ENCODE measurements at regions not wholly inside any gene's neighbourhood (a gene's known extent, or its start where the extent isn't known, plus 50 kb on each side); places are given as distances from the start of the nearest gene placed in this dataset.

DNA sequence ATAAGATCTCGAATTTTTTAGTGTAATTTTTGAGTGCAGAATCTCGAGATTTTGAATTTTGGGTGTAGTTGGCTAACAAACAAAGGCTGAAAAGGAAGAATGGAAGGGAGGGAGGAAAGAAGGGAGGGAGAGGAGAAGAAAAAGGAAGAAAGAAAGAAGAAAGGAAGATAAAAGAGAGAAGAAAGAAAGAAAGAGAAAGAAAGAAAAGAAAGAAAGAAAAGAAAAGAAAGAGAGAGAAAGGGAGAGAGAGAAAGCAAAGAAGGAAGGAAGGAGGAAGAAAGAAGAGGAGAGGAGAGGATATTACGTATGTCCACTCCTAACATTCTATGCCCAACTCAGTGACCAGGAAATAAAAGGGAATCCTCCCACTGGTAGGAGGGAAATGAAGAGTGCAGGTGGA, 169.6 kb downstream of the TBXT start:
- ChIA-PET POLR2A (ENCODE audit: unreplicated experiment) (no interaction called here), CTCF (no interaction called here)
- no peaks in the 10 kb centered on the region for H3K9me3 ChIP-seq (ENCODE audit: control insufficient read depth, insufficient read depth, low read length)
- no peaks in the 10 kb centered on the region for H3K27me3 ChIP-seq (ENCODE audit: control insufficient read depth, insufficient read depth, low read length)
- no peak overlapping the region for H3K23ac ChIP-seq (ENCODE audit: low read depth, low read length)
- TF ChIP-seq RCOR1 (IDR thresholded peaks at IDR 0.05; ENCODE audit: insufficient replicate concordance, low read length) (no peak), RFX5 (IDR thresholded peaks at IDR 0.05; ENCODE audit: low read depth, low read length) (no peak), MAFK (IDR thresholded peaks at IDR 0.05; ENCODE audit: low read depth, low read length) (no peak), NFE2L2 (IDR thresholded peaks at IDR 0.05; ENCODE audit: low read depth, low read length) (no peak), RAD21 (IDR thresholded peaks at IDR 0.05; ENCODE audit: low read length) (no peak), FOS (IDR thresholded peaks at IDR 0.05; ENCODE audit: low read depth, low read length) (no peak), MXI1 (IDR thresholded peaks at IDR 0.05; ENCODE audit: borderline replicate concordance, low read depth, low read length) (no peak), SMC3 (IDR thresholded peaks at IDR 0.05; ENCODE audit: low read depth, low read length) (no peak), BHLHE40 (IDR thresholded peaks at IDR 0.05; ENCODE audit: low read depth, low read length) (no peak)
- TF ChIP-seq, protein P1, sequence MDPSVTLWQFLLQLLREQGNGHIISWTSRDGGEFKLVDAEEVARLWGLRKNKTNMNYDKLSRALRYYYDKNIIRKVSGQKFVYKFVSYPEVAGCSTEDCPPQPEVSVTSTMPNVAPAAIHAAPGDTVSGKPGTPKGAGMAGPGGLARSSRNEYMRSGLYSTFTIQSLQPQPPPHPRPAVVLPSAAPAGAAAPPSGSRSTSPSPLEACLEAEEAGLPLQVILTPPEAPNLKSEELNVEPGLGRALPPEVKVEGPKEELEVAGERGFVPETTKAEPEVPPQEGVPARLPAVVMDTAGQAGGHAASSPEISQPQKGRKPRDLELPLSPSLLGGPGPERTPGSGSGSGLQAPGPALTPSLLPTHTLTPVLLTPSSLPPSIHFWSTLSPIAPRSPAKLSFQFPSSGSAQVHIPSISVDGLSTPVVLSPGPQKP (IDR thresholded peaks at IDR 0.05; ENCODE audit: borderline replicate concordance, low read depth, low read length): no peak
- TF ChIP-seq, protein P2, sequence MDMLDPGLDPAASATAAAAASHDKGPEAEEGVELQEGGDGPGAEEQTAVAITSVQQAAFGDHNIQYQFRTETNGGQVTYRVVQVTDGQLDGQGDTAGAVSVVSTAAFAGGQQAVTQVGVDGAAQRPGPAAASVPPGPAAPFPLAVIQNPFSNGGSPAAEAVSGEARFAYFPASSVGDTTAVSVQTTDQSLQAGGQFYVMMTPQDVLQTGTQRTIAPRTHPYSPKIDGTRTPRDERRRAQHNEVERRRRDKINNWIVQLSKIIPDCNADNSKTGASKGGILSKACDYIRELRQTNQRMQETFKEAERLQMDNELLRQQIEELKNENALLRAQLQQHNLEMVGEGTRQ (IDR thresholded peaks at IDR 0.05; ENCODE audit: low read depth, low read length): no peak
- no peak overlapping the region for H2AK9ac ChIP-seq (replicated peaks; ENCODE audit: low read depth, low read length, poor library complexity)
- H3K4me2 ChIP-seq (ENCODE audit: low read depth, low read length): no peak overlapping the region
- no peak overlapping the region for H4K91ac ChIP-seq (ENCODE audit: insufficient read depth, low read depth, low read length)
- no peak overlapping the region for H2BK120ac ChIP-seq (ENCODE audit: low read depth, low read length)
- dilution Hi-C loops (cut with HindIII; ENCODE audit: low sequenced_read_pairs, unreplicated experiment) (no loop called here), intact Hi-C loops (cut with micrococcal nuclease) (no loop called here), in situ Hi-C loops (cut with MboI; ENCODE audit: low sequenced_read_pairs) (no loop called here)
- 49% methylated on average over 2 of the region's 3 CpGs; no CpG with 5 or more reads in 1 of the 2 experiments for WGBS, 2 experiments (ENCODE audit: extremely low coverage in 2 of 2, insufficient read length in 1 of 2)
- H3K18ac ChIP-seq (ENCODE audit: low read depth, low read length): no peak overlapping the region
- H3K4me1 ChIP-seq (ENCODE audit: control insufficient read depth, insufficient read depth, low read length): 0 out of 2 replicates have a peak, but pooled peaks cover 1% of the 10 kb centered on the region
- ATAC-seq (ENCODE audit: low read depth): no peak
- no peak for DNase-seq
- H3K4ac ChIP-seq (ENCODE audit: low read depth, low read length): no peak overlapping the region
- H3K4me3 ChIP-seq (ENCODE audit: insufficient read depth, low read depth, low read length): no peak overlapping the region
- H3K79me1 ChIP-seq (ENCODE audit: low read depth in 1 of 2, low read length in 2 of 2): no peaks in the 10 kb centered on the region
- H3K36me3 ChIP-seq (ENCODE audit: control insufficient read depth, insufficient read depth, low read length): no peaks in the 10 kb centered on the region
- no peak overlapping the region for H4K5ac ChIP-seq (ENCODE audit: low read depth, low read length)
- H3K9ac ChIP-seq (ENCODE audit: low read depth, low read length): no peak overlapping the region
- H2AFZ ChIP-seq (replicated peaks; ENCODE audit: low read length, poor library complexity): no peak overlapping the region
- no peaks in the 10 kb centered on the region for H3K9me1 ChIP-seq (ENCODE audit: insufficient read depth, low read length)
- H3K14ac ChIP-seq (replicated peaks; ENCODE audit: low read depth, low read length): no peak overlapping the region
- no peak overlapping the region for H2AK5ac ChIP-seq (ENCODE audit: low read depth, low read length)
- H2BK5ac ChIP-seq (ENCODE audit: low read depth, low read length, poor library complexity, severe bottlenecking): no peak overlapping the region
- H2BK15ac ChIP-seq (ENCODE audit: low read depth, low read length): no peak overlapping the region
- BruUV-seq (replicated peaks): no TSS peak
- H2BK20ac ChIP-seq (ENCODE audit: low read depth, low read length): no peak overlapping the region
- H3K27ac ChIP-seq (ENCODE audit: insufficient read depth, low read length): no peak overlapping the region
- H4K8ac ChIP-seq (ENCODE audit: low read depth in 2 of 2, low read length in 2 of 2): no peak overlapping the region
- no peak overlapping the region for H3K56ac ChIP-seq (ENCODE audit: extremely low read depth, insufficient read depth, low read length)
- H4K20me1 ChIP-seq (ENCODE audit: insufficient read depth, low read length): no peaks in the 10 kb centered on the region
